Effector CD8-positive, alpha-beta T cell (primary cell): ENCODE measurements at regions not wholly inside any gene's neighbourhood (a gene's known extent, or its start where the extent isn't known, plus 50 kb on each side); places are given as distances from the start of the nearest gene placed in this dataset.

Source experiments
- DNase-seq: peaks from one replicate; lab custom pipeline; 2025; lab: John Stamatoyannopoulos, UW

- no peak for DNase-seq
Measured at GRCh38 chr14:76948976-76949375, 79.5 kb downstream of the IRF2BPL start.

GRCh38 chr14:76948213-76948947 lies 80.1 kb downstream of the IRF2BPL start:
- no peak for DNase-seq

GRCh38 chr14:76947838-76948184 lies 80.7 kb downstream of the IRF2BPL start:
- no peak for DNase-seq

GRCh38 chr14:76947078-76947837 lies 81.2 kb downstream of the IRF2BPL start:
- DNase-seq: peak; percentile 56

GRCh38 chr14:76946753-76947077 lies 81.8 kb downstream of the IRF2BPL start:
- no peak for DNase-seq

GRCh38 chr14:76943072-76943471 lies 85.4 kb downstream of the IRF2BPL start:
- no peak for DNase-seq

GRCh38 chr14:76941946-76942805 lies 86.3 kb downstream of the IRF2BPL start:
- DNase-seq: no peak

GRCh38 chr14:76941544-76941943 lies 87.0 kb downstream of the IRF2BPL start:
- no peak for DNase-seq

GRCh38 chr14:76940021-76940760 lies 88.3 kb downstream of the IRF2BPL start:
- DNase-seq: no peak

GRCh38 chr14:76939015-76939742 lies 89.3 kb downstream of the IRF2BPL start:
- no peak for DNase-seq

- no peak for DNase-seq
Measured at GRCh38 chr14:76938092-76938500, 90.4 kb downstream of the IRF2BPL start.

- no peak for DNase-seq
Measured at GRCh38 chr14:76937181-76938091, 91.1 kb downstream of the IRF2BPL start.

- DNase-seq: no peak
Measured at GRCh38 chr14:76936483-76936882, 92.0 kb downstream of the IRF2BPL start.

- no peak for DNase-seq
Measured at GRCh38 chr14:76933515-76933914, 95.0 kb downstream of the IRF2BPL start.

GRCh38 chr14:76931631-76932402 lies 96.7 kb downstream of the IRF2BPL start:
- no peak for DNase-seq

GRCh38 chr14:76930549-76930948 lies 98.0 kb downstream of the IRF2BPL start:
- DNase-seq: no peak

- DNase-seq: peak; percentile 38
Measured at GRCh38 chr14:76929927-76930326, 98.6 kb downstream of the IRF2BPL start.

- no peak for DNase-seq
Measured at GRCh38 chr14:76927971-76928700, 100.4 kb downstream of the IRF2BPL start.
